ENCODE measurements at regions not wholly inside any gene's neighbourhood (a gene's known extent, or its start where the extent isn't known, plus 50 kb on each side); places are given as distances from the start of the nearest gene placed in this dataset.

- TF ChIP-seq CTCF (IDR thresholded peaks at IDR 0.05; ENCODE audit: low read depth, low read length, missing input control): no peak
- TF ChIP-seq EGR1 (IDR thresholded peaks at IDR 0.05; ENCODE audit: low read depth in 2 of 2): no peak
- no peak for TF ChIP-seq RXRA (IDR thresholded peaks at IDR 0.05)
- TF ChIP-seq YY1 (IDR thresholded peaks at IDR 0.05): no peak
- no peak for TF ChIP-seq ATF3 (IDR thresholded peaks at IDR 0.05)
- TF ChIP-seq TAF1 (conservative IDR thresholded peaks at IDR 0.05): no peak
Observed at GRCh38 chr13:89372193-89372592, 1701.0 kb downstream of the SLITRK5 start.

Data from liver (tissue), 3 donors.